GM04503 (cell line): ENCODE measurements at regions not wholly inside any gene's neighbourhood (a gene's known extent, or its start where the extent isn't known, plus 50 kb on each side); places are given as distances from the start of the nearest gene placed in this dataset.

Experiments
- DNase-seq: peaks from one replicate; pipeline ENCODE4 v3.0.0-alpha.2; 2012; ENCODE audit warnings: low read depth

DNA sequence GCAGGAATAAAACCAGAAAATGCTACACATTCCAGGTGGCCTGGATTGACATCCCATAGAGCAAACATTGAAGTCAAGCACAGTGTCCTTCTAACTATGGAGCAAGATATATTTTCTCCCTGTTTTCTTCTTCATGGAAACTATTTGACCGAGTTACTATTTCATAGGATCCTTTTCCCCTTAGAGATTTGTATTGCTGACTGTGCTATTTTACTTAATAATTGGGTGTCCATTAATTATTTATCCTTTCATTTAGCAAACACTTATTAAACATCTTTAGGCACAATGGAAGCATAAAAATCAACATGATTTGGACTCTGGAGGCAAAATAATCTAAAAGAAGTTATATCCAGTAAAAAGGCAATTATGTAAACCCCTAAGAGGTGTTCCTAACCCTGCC is 782.8 kb upstream of the ACVR2A start:
- no peak for DNase-seq

DNA sequence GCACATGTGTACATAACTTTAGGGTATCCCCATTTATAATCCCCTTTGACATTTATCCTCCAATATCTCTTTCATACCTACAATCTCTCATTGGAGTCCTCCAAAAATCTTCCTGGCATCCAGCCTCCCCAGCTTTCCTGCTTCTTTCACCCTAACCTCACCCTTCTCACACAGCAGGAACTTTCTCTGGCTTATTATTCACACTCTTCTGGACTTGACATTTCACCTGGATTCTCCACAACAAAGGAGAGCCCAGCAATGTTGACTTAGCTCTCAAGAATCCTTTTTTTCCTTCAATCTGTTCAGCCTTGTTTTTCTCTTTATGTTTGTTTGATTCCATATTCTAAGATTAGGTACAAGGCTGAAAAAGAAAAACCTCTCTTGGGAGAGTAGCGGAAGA is 783.6 kb upstream of the ACVR2A start:
- DNase-seq: no peak

DNA sequence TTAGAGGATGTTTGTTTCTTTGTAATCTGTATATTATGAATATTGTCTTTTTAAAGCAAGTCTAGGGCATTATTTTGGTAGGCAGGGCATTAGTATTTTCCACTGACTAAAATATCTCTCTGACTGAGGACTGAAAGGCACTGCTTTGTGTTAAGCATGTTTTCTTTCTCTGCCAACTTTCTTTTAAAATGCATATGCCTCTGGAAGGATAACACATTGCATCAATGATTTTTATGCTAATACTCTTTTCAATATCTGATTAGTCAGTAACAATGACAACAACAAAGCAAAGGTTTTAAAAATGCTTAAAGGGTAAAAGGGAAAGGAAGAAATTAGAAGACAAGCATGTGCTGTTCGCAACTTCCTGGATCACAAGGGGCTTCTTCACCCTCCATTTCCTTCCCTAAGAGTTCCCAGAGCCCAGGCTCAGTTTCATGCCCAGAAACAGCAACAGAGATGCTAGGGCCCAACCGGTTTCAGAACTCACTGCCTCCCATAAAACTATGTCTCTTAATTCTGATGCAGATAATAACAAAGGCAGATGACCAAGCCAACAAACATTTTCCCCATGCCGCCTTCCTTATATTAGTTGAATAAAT is 786.8 kb upstream of the ACVR2A start:
- no peak for DNase-seq

DNA sequence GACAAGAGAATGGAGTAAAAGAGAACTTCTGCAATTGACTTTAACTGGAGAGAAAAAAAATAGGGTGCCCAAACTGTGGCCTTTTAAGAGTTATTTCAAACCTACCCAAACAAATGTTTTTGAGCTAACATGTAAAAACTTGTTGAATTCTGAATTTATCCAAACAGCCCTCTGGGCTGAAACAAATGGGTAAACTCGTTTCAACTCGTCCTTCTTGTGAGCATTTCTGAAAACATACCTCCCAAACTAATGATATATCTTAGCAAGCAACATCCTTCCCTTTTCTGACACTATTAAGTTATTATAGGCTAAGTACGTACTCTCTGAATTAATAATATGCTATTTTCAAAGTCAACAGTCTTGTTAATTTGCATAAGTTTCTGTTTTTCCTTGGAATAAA is 793.0 kb upstream of the ACVR2A start:
- DNase-seq: no peak

DNA sequence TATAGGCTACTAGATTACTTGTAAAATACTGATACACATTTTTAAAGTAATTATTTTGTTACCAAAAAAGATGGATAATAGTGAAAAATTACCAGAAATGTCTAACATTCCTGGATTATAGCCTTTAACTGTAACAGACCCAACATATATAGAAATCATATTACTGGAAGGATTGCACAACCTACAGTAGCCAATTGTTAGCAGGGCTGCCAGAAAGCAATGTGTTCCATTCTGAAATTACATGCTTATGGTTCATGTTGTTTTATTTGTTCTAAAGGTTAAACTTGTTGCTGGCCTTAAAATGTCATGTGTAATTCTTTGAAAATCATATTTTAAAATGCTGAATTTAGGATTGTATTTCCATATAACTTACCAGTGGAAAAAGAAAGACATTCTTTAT is 793.6 kb upstream of the ACVR2A start:
- no peak for DNase-seq

DNA sequence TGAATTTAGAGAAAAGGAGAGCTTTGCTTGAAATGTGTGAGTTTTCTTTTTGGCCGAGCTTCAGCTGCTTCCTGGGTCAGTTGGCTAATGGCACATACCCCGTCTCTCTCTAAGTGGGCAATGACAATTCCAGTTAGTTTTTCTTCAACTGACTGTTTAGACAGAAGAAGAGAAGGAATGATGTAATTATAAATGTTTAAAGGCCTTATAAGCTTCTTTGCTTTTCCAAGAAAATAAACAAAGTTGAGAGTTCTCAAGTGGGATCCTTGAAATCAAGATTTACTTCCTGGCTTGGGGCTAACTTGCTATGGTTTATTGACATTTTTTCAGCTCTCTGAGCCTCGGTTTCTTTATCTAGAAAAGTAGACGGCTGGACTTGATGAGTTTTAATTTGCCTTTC is 794.9 kb upstream of the ACVR2A start:
- DNase-seq: no peak

DNA sequence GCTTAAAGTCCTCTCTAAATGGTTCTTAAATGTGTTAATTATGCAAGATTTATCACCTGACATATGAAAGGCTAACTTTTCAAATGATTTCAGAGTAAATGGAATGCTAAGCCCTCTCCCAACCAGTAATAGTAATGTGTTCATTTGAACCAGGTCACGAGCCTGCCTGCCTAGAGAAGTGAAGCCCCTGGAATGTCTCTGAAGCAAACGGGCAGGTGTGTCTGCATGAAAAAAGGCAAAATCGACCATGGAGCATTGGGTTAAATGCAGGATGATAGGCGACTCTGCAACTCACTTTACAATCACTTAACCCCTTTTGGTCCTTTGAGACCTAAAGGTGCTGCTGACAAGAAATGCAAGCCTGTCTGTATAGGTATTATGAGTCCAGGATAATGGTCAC is 798.4 kb upstream of the ACVR2A start:
- DNase-seq: no peak

DNA sequence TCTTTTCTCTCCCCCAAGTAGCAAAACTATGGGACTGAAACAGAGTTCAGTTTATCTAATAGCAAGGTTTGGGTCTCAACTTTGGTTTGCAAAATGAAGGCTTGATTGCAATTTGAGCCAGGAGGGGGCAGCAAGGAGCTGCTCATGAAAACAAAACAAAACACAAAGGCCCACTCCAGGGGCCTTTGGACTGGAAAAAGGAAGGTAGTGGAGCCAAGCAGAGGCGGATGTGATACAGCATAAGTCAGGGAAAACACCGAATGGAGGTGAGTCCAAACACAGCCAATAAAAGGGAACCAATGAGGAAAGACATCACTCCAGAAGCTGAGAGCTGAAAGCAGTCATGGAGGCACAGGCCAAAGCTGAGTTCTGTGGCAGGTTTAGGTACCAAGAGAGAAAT is 799.7 kb upstream of the ACVR2A start:
- DNase-seq: no peak

DNA sequence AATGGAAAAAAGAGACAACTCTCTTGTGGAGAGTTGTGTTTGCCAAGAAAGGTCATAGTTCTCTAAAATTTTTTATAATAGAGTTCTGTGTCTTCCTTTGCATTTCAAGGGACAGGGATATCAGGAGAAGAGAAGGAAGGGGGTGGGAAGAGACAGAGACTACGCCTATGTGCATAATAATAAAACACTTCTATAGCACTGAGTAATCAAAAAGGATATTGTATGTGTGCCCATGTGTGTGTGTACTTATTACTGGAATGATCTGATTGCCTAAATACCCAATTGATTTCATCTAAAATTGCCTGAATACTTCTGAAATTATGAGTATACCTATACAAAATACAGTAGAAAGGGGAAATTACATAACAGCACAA is 803.7 kb upstream of the ACVR2A start:
- no peak for DNase-seq

DNA sequence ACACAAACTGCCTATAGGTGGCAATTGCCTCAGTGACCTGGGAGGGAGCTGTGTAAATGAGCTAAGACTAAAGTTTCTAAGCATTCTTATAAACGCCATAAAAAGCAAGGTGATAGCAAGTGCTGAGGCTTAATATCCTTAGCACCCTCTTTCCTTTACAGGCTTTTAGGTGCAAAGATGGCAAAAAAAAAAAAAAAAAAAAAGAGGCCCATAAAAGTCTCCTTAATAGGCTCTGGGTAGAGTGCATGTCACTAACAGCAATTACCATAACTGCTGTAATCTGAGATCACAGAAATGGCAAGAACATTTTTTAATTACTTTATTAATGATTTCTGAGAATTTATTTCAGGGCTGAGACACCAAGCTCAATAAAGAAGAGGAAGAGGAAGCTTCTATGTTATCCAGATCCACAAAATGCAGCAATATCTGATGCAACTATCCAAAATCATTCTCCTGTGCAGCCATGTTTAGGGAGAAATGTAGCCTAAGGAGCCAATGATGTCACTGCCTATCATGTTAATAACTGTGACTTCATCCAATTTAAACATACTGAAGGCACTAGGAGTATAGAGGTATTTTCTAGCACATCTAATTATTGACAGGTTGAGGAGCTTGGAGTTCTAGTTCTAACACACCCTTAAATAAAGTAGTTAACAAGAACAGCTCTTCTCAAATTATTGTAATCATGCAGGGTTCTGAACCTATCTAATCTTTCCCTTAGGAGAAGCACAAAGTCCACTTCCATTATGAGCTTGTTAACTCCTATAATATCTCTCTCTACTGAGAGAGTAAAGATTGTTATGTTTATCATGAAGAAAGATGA is 804.3 kb upstream of the ACVR2A start:
- no peak for DNase-seq

DNA sequence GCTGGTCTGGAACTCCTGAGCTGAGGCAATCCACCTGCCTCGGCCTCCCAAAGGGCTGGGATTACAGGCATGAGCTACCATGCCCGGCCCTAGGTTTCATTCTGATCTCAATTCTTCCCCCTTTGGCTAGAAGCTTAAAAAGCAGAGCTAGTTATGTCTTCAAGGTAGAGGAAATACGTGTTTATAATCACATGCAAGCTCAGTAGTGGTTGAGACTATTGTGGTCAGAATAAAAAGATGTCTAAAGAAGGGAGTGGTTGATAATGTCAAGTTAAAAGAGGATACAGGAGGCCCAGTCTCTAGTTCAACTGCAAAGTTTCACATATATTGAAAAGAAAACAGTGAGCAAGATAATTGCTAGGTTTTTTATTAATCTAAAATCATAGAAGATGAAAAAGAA is 807.8 kb upstream of the ACVR2A start:
- no peak for DNase-seq

DNA sequence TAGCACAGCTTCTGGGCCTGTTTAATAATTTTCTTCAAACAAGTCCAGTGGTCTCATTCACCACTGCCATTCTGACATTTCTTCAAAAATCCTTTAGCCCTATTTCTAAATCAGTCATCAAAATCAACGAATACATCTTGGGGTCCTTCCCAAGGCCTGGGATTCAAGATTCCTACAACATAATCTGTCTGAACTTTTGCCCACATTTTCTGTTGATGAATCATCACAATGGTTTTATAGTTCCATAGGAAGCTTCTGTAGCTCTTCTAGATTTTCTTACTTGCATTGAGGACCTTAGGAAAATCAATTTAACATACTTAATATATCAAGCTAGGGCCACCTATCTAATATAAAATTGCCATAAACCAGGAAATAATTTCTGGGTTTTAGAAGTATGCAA is 811.8 kb upstream of the ACVR2A start:
- DNase-seq: no peak

DNA sequence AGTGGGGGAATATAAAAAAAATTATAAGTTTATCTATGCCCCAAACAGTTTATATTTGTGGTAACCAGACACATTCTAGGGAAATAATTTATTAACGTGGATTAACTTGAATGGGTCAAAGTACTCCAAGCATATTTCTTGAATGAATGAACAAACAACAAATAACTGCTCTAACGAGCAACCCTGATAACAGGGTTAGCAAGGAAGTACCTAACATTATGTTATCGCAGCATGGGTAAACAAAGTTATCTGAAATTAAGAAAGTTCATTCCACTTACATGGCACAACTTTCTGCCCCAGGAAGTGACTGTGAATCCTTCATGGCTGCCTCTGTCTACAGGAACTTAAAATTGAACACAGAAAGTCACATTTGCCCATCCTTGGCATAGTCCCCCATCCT is 812.9 kb upstream of the ACVR2A start:
- DNase-seq: no peak

DNA sequence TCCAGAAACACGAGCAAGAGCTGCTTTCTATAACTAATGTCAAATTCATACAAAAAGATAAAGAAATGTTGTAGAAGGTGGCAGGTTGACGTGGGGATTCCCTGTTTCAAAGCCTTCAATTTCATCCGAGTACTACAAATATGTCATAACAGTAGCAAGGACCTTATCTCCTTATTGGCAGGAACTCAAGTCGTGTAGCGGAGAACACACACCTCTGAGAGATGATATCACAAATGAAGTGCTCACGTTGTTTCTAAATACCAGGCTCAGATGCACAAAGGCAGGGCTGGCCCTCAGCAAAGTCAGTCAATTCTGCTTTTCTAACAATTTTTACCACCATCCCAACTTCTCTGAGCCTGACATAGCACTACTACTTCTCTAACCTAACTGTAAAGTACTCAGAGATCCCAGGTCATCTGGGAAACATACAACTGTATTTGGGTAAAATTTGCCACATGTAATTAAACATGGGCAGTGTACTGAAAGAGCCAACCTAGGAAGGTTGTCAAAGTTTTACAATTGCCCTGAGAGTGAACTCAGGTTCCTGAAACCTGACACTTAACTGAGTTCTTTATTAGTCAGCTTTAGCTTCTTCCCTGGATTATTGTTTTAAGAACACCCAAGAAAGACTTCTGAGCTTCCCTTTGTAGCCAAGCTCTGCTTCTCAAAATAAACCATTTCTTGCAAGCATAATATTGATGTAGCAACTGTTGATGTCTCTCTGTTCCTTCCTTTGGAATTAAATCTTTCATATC is 813.7 kb upstream of the ACVR2A start:
- DNase-seq: no peak

DNA sequence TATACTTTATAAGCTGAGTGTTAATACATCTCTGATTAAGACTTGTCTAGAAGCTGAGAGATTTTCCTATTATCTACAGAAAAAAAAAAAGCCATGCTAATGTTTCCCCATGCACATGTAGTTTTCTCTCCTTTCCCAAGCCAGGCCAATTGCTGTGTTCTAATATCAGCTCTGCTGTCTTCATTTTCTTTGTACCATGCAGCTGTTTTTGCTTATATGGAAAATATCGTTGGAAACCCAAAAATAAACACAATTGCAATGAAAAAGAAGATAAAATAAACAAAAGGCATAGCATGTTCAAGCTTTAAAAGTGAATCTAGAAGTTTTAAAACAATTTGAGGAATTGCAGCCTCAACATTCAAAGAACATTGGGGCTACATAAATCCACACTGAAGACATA is 817.4 kb upstream of the ACVR2A start:
- DNase-seq: no peak

DNA sequence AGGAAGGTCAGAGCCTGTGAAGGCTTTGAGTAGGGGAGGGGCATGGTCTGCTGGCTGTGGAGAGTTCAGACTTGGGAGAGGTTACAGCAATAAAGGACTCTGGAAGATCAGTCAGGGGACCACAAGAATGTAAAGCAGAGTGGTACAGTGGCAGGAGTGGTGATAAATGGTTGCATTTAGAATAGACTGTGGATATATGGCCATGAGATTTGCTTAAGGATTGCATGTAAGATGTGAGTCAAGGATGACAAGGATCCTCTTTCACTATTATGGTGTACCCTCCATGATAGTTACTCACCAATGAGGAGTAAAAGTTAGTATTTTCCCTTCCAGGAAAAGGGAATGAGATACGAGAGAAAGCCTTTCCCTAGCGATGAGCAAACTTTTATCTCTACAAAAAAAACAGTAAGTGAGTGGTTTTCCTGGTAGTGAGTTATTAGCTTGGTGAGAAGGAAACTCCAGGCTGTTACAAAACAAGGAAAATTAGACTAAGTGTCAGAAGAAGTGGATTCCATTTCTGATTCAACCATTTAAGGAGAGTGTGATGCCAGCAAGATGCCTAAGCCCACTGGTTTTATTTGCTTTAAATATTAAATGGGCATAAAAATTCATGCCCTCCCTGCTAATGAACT is 818.0 kb upstream of the ACVR2A start:
- peak; percentile 48 for DNase-seq

DNA sequence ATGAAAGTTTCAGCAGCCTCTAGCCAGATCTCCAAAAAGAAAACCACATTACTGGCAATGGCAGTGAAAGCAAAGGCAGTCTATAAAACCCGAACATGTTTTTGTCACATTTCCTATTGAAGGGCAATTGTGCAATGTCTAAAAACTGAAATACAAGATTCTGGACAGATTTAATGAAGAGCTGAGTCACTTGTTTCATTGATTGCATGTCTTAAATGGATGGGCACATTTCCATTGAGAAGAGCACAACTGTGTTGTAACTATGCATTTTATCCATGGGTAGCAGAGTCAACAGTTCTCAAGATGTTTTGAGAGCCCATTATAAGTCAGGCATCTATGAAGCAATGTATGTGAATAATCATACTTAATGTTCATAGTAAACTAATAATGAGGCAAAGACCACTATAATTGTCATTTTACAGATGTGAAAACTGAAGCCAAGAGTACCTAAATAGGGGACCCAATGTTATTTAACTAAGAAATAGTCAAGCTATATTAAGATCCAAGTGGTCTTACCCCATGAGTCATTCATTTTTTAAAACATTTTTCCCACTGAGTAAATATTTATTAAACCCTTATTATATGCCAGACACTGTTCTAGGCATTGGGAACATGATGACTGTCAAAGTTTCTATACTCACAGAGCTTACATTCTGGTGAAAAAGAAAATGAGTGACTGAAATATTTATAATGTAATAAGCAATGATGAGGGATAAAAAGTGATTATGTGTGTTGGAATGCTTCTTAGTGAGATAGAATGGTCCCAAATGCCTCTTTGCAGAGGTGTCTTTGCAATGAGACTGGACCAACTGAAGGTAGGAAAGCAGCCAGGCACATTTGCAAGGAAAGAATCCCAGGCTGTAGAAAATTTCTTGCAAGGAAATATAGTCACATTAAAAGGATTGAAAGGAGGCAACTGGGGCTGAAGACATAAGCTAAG is 818.9 kb upstream of the ACVR2A start:
- peak; percentile 62 for DNase-seq

DNA sequence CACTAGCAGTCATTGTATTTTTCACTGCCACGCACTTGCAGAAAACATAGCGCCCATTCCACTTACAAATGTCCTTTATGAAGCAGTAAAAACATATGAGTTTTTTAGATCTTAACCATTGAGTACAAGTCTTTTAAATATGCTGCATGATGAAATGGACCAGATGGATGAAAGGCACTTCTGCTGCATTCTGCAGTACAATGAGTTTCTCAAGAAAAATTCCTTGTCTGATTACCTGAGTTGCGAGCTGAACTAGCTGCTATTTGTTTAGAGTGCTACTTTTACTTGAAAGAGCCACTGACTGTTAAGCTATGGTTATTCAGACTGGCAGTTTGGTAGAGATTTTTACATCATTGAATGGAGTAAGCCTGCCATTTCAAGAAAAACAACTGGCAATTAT is 825.5 kb upstream of the ACVR2A start:
- DNase-seq: no peak

DNA sequence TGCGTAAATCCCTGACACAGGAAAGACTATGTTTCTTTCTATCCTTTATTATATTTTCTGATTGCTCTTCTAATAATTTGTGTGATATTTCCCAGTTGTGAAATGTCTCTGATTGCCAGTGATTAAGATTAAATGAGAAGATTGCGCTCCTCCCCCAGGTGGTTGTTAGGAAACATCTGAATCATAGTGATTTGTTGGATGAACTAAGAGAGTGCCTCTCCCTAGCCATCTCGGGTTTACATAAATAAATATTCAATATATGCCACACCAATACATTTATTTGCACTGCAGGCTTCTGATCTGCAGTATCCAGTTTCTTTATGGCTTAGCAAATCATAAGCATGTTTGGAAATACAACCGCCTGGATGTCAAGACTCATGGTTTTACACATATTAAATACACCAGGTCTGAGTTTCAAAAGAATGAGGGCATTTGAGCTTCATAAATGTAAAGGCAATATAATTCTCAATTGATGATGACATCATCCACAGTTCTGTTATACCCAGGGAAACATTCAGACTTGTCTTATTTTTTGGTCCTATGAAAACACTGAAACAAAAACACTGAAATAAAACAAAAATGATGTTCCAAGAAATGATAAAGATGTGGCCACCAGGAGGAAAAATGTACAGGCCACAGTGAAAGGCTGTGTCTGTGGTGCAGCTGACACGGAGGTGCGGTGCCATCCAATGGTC is 826.7 kb upstream of the ACVR2A start:
- DNase-seq: no peak

DNA sequence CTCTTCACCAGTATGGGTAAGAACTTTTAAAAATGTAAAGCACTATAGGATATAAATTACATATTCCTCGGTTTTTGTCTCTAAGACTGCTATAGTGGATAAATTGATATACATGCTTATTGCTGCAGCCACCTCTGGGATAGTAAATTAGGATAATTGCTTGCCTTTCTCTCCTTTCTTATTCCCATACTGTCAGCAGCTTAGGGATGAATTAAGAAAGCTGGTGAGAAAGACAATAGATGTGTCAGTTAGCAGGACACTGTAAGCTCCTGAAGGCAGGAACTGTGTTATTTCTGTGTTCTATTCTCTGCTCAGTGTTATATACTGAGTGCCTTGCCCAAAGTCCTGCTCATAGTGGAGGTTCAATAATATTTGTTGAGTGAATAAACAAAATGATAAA is 828.6 kb upstream of the ACVR2A start:
- no peak for DNase-seq

DNA sequence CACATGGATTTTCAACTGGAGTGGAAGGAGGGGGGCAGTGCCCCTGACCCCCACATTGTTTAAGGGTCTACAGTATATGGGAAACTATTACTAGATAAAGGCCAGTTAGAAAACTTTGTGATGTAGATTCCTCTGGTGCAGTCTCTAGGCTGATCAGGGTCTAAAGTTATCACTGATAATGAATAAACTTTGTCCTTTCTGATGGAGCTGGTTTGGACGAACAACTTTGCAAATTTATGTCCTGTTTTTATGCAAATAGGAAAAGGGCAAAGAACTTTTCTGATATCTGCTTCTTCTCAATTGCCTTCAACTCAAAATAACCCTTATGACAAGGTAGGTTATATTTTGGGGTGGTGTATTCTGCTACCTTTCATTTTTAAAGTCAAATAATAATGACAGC is 829.2 kb upstream of the ACVR2A start:
- no peak for DNase-seq
